ENCODE measurements at regions not wholly inside any gene's neighbourhood (a gene's known extent, or its start where the extent isn't known, plus 50 kb on each side); places are given as distances from the start of the nearest gene placed in this dataset.

DNA sequence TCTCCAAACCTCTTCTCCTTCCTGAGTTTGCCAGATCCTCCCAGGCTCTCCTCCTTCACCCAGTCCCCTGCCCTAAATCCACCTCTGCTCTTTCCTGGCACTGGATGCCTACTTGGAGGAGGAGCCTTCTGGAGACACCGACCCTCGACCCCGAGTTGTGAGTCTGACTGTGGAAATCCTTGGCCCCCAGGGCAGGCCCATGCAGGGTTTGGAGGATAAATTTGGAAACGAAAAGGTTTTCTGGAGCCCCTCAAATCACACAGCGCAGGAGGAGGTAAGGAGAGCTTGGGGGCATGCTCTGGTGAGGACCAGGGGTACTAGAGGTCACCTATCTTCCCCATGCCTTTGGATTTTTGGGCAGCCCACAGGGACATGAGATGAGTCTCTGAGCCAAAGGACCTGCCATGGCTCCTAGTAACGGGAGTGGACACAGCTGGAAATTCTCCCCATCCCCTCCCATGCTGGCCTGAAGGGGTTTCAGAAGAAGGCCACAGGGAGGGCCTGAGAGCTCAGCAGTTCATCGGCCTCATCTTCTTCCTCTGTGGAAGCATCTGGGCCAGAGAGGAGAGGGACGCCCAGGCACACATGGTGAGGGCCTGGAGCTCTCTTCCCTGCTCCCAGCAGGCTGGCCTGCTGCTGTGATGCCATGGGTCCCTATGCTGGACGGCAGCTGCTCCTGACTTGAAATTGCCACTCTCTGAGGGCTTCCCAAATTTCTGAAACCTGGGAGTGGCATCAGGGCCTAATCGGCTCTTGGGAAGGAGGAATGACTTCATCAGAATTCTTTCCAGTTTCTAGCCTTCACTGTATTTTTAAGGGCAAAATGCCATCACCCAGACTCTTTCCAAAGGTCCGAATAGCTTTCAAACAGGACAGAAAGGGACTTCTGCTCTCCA lies 68.6 kb upstream of the ITGA11 start:
- DNase-seq, result no peak

DNA sequence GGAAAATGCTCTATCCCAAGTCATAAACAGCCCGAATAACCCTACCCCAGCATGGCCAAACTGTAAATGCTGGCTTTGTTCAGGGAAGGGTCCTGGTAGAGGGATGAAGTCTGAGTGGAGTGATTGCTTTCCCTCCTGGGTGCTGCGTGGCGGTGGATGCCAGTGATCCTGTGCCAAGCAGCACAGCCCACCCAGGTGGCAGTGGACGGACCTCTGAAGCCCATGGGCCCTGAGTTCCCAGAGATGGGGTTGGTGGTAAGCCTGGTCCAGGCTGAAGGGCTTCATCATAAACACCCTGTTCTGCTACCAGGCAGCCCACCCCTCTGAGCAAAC lies 69.3 kb upstream of the ITGA11 start:
- DNase-seq, result no peak

DNA sequence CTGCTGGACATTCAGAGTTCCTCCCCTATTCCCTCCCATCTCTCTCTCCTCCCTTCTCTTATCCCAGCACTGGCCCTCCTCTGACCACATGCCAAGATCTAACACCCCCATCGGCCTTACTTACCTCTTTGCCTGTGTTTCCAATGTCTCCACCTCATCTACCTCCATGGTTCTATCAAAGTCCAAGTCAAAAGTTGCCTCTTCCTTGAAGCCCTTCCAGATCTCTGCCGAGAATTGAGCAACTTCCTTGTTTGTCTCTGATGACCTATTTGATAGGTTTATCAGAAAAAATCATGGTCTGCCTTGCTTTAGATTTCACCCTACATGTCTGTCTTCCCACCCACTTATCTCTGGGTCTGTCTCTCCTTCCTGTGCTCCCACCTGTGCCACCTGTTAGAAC lies 69.7 kb upstream of the ITGA11 start:
- DNase-seq, result no peak

DNA sequence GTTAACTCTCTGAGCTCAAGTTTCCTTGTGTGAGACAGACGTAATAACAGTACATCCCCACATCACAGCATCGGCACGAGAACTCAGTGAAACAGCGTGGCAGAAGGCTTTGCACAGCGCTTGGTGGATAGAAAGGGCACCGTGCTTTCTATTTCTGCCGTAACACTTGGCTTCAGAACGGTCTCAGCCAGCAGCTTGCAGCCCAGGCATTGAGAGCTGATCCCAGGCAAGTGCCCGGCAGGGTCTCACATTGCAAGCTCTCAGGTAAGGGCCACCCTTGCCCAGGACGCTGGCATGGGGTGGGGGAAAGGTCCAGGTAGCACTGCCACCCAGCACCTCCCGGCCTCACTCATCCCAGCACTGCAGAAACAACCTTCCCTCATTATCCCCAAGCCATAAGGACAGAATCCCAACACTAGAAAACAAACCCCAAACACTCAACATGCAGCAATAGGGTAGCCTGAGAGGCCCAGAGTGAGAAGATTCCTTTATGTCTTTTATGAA lies 70.5 kb upstream of the ITGA11 start:
- no peak for DNase-seq

DNA sequence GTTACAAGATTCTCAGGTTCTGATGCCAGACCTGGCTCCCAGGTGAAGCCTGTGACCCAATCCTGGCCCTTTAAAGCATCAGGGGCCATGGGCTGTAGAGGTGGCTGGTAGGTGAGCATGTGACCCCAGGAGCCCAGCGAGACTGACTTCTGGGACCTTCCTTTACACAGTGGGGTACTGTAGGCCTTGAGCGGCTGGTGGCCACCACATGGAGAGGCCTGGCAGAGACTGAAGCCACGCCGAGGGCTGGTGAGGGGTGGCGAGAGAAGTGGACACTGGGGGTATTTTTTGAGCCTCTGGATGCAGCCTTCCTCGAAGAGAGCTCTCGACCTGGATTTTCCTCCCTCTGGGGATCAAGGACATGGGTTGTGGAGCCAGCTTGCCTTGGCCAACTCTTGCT lies 71.2 kb upstream of the ITGA11 start:
- no peak for DNase-seq

DNA sequence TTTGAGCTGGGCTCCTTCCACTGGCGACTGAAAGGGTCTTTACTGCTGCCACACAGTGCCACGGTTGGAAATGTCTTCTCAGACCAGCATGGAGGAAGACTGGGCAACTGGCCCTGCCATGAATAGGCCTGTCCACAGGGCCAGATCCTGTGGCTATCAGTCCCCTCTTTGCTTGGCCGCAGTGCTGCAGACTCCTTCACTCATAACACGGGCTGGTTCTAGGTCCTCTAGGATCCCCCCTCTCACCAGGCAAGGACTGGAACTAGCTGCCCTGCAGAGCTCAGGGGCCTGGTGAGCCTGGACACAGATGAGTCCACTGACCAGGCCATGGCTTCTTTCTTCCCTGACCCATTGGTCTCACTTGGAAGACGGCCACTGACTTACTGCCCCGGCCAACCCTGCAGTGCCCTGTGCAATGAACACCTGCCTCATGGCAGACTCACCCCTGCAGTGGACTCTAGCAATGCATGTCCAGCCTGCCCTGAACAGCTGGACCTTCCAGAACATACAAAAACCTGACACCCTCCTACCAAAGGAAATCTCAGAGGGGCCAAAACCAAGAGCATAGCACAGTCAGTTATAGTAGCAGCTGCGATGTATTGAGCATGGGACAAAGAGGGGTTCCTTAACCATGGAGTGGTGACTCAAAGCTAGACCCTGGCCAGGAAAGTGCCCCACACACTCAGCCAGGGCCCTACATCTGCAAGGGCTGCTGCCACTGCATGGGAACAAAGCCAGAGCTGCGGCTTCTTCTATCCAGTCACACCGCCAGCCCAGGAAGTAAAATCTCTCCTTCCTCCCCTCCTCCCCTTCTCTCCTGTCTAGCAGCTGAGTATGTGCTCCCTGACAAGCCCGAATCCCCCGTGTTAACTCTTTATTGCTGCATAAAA lies 72.1 kb upstream of the ITGA11 start:
- DNase-seq, result no peak

DNA sequence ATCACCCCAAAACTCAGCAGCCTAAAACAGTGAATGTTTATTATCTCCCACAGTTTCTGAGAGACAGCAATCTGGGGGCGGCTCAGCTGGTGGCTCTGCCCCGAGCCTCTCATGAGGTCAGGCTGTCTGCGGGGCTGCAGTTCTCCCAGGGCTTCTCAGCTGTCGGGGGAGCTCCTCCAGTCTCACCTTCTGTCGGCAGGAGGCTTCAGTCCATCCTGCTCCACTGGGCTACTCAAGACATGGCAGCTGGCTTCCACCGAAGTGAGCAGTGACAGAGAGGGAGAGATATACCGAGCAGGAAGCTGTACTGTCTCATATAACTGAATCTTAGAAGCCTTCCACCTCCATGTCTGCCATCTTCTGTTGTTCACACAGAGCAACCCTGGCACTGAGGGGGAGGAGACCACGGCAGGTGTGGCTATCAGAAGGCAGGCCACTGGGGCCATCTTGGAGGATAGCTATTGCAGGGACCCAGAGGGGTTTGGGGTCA lies 72.8 kb upstream of the ITGA11 start:
- DNase-seq, result no peak

DNA sequence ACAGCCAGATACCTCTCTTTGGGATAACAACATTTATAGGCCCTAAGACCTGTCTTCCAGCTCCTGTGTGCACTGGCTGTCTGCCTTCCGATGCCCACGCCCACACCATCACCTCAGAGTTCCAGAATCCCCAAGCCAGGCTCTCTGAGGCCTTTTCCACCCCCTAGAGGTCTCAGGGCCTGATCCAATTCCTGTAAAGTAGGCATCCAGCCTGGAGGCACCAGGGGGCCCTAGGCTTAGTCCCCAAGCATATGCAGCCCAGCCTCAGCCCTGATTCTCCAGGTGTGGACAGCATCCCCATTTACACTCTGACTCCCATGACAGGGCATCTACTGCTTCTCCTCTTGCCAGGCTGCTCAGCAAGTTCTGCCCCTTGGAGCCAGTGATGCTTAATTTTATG lies 72.7 kb upstream of the CORO2B start:
- DNase-seq, result no peak

DNA sequence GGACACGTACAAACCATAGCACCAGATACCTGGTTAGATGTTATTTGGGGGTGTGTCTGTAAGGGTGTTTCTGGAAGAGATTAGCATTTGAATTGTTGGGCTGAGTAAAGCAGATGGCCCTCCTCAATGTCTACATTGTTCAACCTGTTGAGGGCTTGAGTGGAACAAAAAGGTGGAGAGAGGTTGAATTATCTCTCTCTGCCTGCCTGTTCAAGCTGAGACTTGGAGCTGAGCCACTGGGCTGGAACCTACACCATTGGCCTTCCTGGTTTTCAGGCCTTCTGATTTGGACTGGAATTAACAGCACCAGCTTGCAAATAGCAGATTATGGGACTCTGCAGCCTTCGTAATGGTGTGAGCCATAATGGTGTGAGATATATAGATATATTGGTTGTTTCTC lies 71.3 kb upstream of the CORO2B start:
- DNase-seq, result no peak

DNA sequence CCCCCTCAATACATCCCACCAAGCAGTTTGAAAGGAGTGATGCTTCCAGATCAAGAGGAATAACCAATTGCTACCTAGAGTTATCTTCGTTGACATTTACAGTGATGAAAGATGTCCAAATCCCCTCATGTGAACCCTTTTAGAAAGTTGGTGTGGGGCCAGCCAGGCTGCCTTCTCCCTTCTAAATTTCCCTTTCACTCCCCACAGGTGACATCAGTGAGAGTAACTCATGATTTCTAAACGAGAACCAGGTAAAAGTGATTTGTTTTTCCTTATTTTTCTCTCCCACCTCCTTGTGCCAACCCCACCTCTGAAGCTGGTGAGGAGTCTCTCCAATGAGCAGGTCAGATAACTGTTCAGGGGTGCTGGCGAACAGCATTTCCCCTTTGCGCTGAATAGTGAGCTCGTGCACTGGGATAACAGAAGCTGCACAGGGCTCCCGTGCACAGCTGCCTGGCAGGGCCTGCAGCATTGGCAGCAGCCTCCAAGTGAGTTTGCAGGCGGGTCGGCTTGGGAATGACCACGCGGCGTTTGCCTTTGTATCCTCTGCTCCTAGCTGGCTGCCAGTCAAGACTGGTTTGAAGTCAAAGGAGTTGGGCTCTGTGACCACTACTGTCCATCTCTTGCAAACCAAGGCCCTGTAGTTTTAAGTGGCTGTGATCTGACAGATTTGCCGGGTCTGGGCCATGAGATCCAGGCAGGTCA lies 70.2 kb upstream of the CORO2B start:
- DNase-seq, result no peak

DNA sequence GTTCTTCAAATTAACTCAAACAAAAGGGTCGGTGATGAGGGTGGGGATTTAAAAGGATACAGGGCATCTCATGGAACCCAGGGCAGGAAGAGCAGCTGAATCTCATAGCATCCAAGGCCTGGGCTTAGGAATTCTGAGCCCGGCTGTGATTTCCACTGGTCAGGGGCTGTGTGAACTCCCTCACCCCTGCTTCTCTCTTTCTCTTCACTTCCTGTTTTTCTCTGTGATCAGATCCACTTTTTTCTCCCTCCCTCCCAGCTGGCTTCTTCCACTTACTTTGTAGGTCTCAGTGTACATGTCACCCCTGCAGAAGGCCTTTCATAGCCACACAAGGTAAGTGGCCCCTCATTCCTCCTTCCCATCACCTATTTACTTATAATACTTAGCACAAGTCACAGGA lies 68.2 kb upstream of the CORO2B start:
- DNase-seq, result no peak

DNA sequence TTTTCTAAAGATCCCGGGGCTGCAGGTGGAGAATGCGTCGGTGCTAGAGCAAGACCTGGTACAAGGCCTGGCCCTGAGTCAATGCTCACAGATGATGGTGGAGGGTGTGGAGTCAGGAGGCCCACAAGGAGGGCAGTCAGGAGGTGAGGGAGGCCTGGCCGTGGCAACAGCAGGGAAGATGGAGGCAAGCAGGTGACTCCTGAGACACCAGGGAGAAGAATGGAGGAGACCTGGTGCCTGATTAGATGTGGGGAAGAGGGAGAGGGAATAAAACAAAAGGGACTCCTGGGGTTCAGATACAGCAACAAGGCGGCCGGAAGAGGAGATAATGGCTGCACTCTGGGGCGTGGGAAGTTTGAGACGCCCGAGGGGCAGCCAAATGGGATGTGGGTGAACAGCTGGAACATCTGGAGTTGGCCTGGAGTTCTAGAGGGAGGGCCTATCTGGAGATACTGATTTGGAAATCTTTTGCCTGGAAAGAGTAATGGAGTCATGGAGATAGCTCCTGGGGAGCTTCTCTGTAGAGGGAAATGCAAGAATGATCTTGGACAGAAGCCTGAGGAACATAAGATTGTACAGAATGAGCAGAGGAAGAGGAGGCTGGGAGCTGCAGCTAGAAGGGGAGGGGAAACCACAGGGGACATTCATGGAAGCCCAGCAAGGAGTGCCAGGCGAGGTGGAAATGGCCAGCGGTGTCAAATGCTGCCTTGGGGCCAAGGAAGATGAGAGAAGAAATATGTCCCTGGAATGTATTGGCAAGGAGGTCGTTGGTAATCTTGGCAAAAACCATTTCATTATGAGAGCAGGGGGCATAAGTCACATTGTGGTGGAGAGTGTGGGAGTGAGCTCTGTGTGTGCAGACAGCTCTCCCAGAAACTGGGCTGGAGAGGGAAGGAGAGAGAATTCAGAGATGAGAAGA lies 67.5 kb upstream of the CORO2B start:
- DNase-seq, result no peak

DNA sequence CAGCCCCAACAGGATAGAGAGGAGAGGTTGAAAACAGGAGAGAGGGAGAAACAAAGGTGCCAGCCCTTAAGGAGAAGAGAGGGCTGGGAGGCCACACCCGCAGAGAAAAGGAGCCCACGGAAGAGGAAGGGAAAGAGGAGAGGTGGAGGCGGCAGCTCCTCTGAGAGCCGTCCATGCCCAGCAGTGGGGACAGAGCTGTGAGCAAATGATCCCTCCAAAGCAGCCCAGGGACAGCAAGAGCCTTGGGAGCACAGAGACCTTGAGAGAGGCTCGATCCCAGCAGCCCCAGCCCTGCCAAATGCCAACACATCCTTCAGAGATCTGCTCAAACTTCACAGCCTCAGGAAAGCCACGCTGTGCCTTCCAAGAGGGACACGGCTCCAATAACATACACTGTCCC lies 66.7 kb upstream of the CORO2B start:
- DNase-seq, result no peak

DNA sequence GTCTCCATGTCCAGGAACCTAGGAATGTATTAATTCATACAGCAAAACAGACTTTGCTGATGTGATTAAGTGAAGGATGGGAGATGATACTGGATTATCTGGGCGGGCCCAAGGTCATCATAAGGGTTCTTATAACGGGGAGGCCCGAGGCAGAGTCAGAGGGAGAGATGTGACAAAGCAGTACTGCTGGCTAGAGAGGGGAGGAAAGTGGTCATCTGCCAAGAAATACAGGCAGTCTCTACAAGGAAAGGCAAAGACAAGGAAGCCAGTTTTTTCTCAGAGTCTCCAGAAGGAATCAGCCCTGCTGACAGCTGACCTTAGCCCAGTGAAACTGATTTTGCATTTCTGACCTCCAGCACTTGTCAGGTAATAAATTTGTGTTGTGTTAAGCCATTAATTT lies 66.2 kb upstream of the CORO2B start:
- no peak for DNase-seq

DNA sequence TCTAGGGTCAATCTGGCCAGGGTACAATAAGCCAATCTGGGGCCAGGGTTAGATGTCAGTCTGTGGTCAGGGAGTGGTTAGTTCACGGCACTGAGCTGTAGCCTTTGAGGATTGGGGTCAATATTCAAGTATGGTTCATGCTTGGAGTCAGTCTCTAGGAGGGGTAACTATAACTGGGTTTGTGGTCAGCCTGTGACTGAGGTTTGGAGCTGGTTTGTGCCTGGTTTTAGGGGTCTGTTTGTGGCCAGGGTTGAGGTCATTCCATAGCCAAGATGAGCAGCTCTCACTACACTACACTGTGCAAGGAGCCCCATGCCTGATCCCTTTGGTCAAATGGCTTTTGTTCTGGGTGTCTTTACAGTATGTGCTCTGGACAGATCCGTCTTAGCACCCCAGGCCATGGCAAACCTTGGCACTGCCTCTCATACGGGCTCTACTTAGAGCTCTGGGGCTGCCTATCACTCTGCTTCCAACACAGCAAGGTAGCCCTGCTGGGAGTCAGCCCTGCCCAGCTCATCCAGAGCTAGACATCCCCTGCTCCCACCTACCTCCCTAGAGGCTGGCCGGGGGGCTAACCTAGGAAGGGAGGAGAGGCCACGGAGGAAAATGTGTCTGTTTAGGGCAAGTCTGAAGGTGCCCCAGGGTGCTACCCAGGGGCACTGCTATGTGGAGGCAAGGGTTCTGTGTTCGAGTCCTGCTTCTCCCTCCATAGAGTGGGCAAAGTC lies 63.3 kb upstream of the CORO2B start:
- no peak for DNase-seq

DNA sequence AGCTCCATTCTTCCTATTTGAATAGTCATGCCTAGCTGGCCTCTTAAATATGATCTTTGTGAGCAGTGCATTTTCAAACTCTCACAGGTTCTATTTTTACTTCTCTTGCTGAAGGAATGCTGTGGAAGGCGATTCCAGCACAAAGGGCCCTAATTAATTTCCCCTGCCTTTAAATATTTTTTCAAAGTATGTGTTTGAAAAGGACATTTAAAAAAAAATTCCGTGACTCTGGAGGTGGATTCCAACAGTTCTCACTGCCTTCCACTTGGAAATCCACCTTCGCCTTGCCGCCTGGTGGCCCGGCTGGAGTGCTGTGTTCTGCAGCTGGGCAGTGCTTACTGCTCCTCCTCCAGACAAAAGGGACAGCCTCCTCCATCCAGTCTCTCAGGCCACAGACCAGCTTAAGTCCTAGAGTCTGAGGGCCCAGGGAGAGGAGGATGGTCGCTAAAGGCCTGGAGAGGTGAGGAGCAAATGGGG lies 61.5 kb upstream of the CORO2B start:
- DNase-seq, result no peak

DNA sequence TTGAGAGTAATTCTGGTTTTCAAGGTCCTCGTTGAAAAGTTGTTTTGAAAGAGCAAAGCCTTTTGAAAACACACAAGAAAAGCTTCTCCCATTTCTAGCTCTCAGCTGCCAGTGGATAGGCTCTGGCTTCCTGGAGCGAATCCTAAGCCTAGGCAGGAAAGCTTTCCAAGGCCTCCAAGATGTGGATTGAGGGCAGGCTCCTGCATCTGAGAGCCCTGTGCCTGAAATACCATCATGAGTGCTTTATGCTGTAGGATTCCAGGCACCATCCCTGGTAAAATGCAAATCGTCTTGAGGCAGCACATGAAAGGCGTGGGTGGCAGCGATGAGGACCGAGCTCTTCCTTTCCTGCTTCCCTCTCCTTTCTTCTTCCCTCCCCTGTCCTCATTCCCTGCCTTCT lies 60.7 kb upstream of the CORO2B start:
- no peak for DNase-seq

DNA sequence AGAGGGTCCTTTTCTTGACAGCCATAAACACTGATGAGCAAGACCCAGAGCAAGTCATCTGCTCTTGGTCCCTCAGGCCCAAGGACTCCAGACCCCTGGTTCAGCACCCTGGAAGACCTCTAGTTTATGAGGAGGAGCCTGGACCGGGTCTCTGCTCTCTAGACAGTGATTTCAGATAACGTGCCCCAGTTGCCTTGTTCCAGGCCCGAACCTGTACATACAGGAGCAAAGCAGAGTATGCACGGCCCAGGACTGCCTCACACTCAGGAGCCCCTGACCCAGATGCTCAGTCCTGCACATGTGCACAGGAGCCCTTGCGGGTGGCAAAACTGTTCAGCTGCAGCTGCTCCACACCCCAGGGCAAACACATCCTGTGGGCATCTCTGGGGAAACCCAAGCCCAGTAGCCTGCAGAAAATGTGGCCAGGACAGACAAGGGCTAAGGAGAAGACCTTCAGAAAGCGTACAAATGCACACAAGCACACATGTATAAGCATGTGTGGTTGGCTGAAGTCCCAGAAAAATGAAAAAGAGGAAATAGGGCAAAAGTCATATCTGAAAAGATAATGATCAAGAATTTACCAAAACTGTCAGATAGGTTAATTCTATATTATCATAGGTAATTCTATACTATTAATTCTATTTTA lies 59.9 kb upstream of the CORO2B start:
- DNase-seq, result no peak

DNA sequence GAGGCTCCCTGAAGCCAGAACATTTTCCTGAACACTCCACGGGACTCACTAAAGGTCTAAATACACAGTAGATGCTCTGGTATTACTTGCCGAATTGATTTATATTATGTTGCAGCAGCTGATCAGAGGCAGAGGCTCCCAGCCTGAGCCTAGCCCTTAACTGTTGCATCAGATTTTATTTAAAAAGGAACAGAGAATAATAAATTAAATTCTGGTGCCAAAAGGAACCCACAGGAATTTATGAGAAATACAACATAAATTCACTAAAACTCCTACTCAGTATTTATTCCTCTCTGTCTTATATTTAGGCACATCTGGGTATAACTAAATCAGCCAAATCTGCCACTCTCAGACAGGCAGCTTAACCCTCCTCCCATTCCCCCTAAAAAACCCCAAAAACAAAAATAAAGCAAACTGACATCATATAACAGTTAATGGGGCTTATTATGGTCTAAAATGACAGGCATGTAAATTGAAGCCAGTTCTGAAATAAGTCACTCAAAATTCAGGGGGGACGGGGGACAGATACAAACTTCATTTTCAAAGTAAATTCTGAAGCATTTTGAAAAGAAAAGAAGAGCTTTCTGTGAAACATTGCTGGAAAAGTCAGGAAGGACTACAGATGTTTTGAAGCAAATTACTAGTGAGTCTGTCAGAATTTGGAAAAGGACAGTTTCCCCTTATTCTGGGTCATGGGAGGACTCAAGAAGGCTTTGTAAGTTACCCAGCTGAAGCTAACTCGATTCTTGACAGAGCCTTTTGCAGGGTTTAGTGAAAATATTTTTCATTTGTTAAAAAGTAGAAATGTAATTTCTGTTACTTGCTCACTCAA lies 53.8 kb upstream of the CORO2B start:
- no peak for DNase-seq

DNA sequence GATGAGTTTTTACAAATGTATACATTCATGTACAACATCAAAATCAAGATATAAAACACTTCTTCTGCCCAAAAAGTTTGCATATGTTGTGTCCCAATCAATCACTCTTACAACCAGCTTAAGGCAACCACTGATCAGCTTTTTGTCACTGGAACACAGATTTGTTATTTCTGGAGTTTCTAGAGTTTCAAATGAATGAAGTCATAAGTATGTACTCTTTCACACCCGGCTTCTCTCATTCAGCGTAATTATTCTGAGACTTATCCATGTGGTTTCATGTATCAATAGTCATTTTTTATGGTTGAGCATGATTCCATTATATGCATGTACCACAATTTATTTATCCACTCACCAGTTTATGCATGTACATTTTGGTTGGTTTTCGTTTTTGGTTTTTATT lies 53.0 kb upstream of the CORO2B start:
- no peak for DNase-seq
